Neural crest cell (in vitro differentiated cells): ENCODE measurements at regions not wholly inside any gene's neighbourhood (a gene's known extent, or its start where the extent isn't known, plus 50 kb on each side); places are given as distances from the start of the nearest gene placed in this dataset.

ENCODE experiments used
- DNase-seq: peaks from one replicate; pipeline ENCODE4 v3.0.0; 2021; ENCODE audit warnings: low read depth, mixed read lengths, low spot score
- H3K27ac Mint-ChIP-seq: one replicate; pipeline ENCODE4 v1.8.0; 2021; ENCODE audit warnings: mild to moderate bottlenecking, mixed read lengths; ENCODE audit not compliant: unreplicated experiment
- H3K27me3 Mint-ChIP-seq: 2 replicates; pipeline ENCODE4 v1.8.0; 2021; ENCODE audit warnings: low read depth, mild to moderate bottlenecking, mixed read lengths
- H3K36me3 Mint-ChIP-seq: 2 replicates; pipeline ENCODE4 v1.8.0; 2021; ENCODE audit warnings: low read depth, mild to moderate bottlenecking, mixed read lengths
- H3K4me1 Mint-ChIP-seq: 2 replicates; pipeline ENCODE4 v1.8.0; 2021; ENCODE audit warnings: mixed read lengths
- H3K4me3 Mint-ChIP-seq: one replicate; pipeline ENCODE4 v1.8.0; 2021; ENCODE audit warnings: mild to moderate bottlenecking, mixed read lengths
- H3K9me3 Mint-ChIP-seq: 2 replicates; pipeline ENCODE4 v1.8.0; 2021; ENCODE audit warnings: mixed read lengths
- TF ChIP-seq, protein P1 (sequence below): fragments of 200-600 bp; sonication (generic); conservative IDR thresholded peaks from 2 replicates; pipeline ENCODE4 v1.5.0; 2021; ENCODE audit warnings: antibody characterized with exemption, mild to moderate bottlenecking

DNA sequence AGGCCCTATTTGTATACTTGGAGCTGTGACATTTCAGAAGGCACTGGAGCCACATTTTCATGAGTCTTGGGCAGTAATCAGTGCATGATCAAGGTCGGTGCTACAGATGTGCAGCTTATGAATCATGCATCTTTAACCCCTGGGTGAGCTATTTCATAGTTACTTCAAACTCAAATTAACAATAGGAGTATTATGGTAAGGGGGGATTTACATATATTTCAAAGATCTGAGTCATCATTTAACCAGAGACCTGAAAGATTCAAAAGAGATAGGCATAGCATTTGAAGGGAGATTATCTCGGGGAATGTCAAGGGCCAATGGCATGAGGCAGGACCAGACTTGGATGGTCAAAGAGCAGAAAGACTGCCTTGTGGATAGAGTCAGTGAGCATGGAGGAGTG is 169.0 kb upstream of the GRIN3A start:
- H3K36me3 Mint-ChIP-seq = no peaks in the 10 kb centered on the region
- H3K9me3 Mint-ChIP-seq = no peaks in the 10 kb centered on the region
- no peaks in the 10 kb centered on the region for H3K4me1 Mint-ChIP-seq
- H3K27me3 Mint-ChIP-seq = no peaks in the 10 kb centered on the region
- H3K4me3 Mint-ChIP-seq = no peak overlapping the region
- H3K27ac Mint-ChIP-seq = no peak overlapping the region
- TF ChIP-seq, protein P1, sequence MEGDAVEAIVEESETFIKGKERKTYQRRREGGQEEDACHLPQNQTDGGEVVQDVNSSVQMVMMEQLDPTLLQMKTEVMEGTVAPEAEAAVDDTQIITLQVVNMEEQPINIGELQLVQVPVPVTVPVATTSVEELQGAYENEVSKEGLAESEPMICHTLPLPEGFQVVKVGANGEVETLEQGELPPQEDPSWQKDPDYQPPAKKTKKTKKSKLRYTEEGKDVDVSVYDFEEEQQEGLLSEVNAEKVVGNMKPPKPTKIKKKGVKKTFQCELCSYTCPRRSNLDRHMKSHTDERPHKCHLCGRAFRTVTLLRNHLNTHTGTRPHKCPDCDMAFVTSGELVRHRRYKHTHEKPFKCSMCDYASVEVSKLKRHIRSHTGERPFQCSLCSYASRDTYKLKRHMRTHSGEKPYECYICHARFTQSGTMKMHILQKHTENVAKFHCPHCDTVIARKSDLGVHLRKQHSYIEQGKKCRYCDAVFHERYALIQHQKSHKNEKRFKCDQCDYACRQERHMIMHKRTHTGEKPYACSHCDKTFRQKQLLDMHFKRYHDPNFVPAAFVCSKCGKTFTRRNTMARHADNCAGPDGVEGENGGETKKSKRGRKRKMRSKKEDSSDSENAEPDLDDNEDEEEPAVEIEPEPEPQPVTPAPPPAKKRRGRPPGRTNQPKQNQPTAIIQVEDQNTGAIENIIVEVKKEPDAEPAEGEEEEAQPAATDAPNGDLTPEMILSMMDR = no peak
- DNase-seq = no peak

DNA sequence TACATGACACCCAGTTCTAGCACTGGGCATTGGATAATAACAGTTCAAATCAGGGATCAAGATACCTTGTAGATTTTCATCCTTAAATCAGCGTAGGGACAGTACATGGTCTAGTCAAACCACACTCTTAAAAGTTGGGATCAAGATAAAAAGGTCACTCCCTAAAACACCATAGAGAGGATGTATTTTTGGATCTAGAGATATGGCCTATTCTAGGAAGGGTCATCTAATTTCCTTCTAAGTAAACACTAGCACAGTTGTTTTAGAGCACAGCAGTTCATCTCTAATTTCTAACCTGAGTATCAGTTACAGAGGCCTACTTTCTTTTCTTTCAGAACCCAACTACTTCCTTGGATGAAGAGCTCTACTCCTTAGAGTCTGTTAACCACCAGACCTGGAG is 166.4 kb upstream of the GRIN3A start:
- no peaks in the 10 kb centered on the region for H3K9me3 Mint-ChIP-seq
- H3K27me3 Mint-ChIP-seq = no peaks in the 10 kb centered on the region

DNA sequence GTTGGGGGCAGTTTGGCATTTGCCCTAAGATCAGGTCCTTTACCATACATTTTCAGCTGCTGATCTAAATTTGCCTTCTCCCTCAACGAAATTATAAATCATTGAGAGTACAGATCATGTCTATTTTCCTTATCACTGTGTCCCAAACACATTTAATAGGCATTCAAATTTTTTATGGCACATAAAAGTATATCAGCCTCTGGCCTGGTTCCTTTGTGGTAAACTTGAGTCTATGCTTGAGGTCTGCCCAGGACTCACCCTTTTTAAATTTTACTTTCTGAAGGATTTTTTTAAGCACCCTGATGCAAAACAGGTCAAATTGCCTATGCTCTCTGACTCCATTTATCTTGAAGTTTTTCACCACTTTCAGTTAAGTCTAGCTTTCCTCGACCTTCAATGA is 163.6 kb upstream of the GRIN3A start:
- no peak for DNase-seq
- H3K27ac Mint-ChIP-seq = no peak overlapping the region
- no peak overlapping the region for H3K4me3 Mint-ChIP-seq
- no peaks in the 10 kb centered on the region for H3K4me1 Mint-ChIP-seq
- H3K27me3 Mint-ChIP-seq = peaks cover 2% of the 10 kb centered on the region
- H3K9me3 Mint-ChIP-seq = no peaks in the 10 kb centered on the region
- TF ChIP-seq, protein P1 = no peak
- no peaks in the 10 kb centered on the region for H3K36me3 Mint-ChIP-seq

More for the DNA sequence above, 166.4 kb upstream of the GRIN3A start:
- no peak overlapping the region for H3K27ac Mint-ChIP-seq
- H3K4me3 Mint-ChIP-seq = no peak overlapping the region
- H3K36me3 Mint-ChIP-seq = no peaks in the 10 kb centered on the region
- H3K4me1 Mint-ChIP-seq = no peaks in the 10 kb centered on the region
- TF ChIP-seq, protein P1 = no peak
- no peak for DNase-seq

DNA sequence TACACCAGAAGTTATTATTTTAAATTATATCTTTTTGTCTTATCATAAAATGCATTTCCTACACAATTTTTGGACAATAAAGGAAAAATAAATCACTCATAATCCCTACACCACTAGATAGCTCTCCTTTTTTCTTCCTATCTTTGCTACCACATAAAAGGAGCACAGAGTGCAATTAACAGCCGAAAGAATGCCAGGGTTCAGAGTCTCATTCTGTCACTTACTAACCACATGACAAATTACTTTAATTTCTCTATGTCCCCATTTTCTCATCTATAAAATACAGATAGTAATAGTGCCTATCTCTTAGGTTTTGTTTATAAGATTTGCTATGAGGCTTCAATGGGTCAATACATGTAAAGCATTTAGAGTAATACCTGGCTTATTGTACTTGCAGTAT is 158.7 kb upstream of the GRIN3A start:
- DNase-seq = no peak
- Mint-ChIP-seq H3K4me1 (no peaks in the 10 kb centered on the region), H3K9me3 (no peaks in the 10 kb centered on the region), H3K27me3 (peaks cover 7% of the 10 kb centered on the region), H3K27ac (no peak overlapping the region), H3K36me3 (no peaks in the 10 kb centered on the region), H3K4me3 (no peak overlapping the region)
- TF ChIP-seq, protein P1 = no peak

DNA sequence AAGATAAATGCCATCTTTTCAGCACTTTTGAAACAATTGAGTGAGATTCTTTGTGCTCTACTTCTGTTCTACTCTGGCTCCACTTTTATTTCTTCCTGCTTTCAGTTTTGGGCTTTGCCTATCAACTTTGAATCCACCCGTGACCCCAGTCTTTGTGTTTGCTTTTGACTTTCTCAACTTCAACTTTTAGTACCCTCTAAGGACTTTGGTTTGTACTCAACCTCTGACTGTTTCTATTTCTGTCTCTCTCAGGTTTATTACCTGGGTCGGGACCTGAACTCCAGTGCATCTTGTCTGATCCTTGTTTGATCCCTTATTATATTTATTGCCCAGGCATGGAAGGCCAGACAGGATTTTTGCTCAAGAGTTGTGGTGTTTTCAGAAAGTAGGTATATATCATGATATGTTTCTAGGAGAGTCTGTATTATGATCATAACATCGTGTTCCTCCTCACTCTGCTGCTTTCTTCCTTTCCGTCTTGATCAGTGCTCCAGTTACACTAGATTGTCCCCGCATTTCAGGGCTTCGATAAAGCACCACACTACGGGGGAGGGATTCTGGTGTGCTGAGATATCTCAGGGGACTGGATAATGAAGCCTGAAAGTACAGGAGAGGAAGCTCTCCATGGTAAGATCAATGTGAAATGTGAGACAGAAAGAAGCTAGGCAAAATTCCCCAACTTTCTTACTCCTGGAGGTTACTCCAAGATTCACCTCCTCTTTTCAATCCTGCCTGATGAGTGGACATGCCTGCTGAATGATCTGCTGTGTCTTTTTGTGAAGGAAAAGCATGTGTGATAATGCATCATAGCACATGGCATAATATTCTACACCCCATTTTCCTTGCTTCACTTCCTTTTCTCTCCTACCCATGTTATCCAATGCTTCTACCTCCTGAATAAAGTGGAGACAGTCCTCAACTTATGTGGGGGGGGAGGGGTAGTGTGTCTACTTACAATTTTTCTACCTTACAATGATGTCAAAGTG is 155.5 kb upstream of the GRIN3A start:
- TF ChIP-seq, protein P1 = no peak
- no peak overlapping the region for H3K27ac Mint-ChIP-seq
- no peak overlapping the region for H3K4me3 Mint-ChIP-seq
- no peaks in the 10 kb centered on the region for H3K4me1 Mint-ChIP-seq
- peaks cover 17% of the 10 kb centered on the region for H3K27me3 Mint-ChIP-seq
- no peaks in the 10 kb centered on the region for H3K36me3 Mint-ChIP-seq
- peaks cover 2% of the 10 kb centered on the region for H3K9me3 Mint-ChIP-seq
- no peak for DNase-seq
